Mucosa of rectum (tissue), 2 donors: ENCODE measurements at regions not wholly inside any gene's neighbourhood (a gene's known extent, or its start where the extent isn't known, plus 50 kb on each side); places are given as distances from the start of the nearest gene placed in this dataset.

Source experiments
- H3K27ac ChIP-seq, 2 donors: one replicate each; pipeline ENCODE4 v1.7.0; 2013; ENCODE audit warnings: inconsistent platforms in 2 of 2, low read depth in 2 of 2, low read length in 2 of 2
- H3K27me3 ChIP-seq, 2 donors: one replicate each; pipeline ENCODE4 v1.7.0; 2013; ENCODE audit warnings: low read length in 2 of 2; ENCODE audit not compliant: control insufficient read depth in 2 of 2, insufficient read depth in 2 of 2
- H3K36me3 ChIP-seq, 2 donors: one replicate each; pipeline ENCODE4 v1.7.0; 2013; ENCODE audit warnings: low read length in 2 of 2; ENCODE audit not compliant: control insufficient read depth in 2 of 2, insufficient read depth in 2 of 2
- H3K4me1 ChIP-seq, 2 donors: one replicate each; pipeline ENCODE4 v1.7.0; 2013; ENCODE audit warnings: low read length in 2 of 2, mild to moderate bottlenecking in 1 of 2; ENCODE audit not compliant: control insufficient read depth in 2 of 2, insufficient read depth in 2 of 2
- H3K4me3 ChIP-seq, 2 donors: one replicate each; pipeline ENCODE4 v1.7.0; 2013; ENCODE audit warnings: low read length in 2 of 2
- H3K9ac ChIP-seq, 2 donors: one replicate each; pipeline ENCODE4 v1.7.0; 2013; ENCODE audit warnings: low read length in 2 of 2, low read depth in 1 of 2, mild to moderate bottlenecking in 1 of 2
- H3K9me3 ChIP-seq, 2 donors: one replicate each; pipeline ENCODE4 v1.7.0; 2013; ENCODE audit warnings: low read length in 2 of 2; ENCODE audit not compliant: control insufficient read depth in 2 of 2
- donor health status: healthy.
- donor health status: Normal muscosa, but diverticular disease.

- no peak overlapping the region for H3K27ac ChIP-seq
- no peaks in the 10 kb centered on the region for H3K27me3 ChIP-seq
- no peaks in the 10 kb centered on the region for H3K4me1 ChIP-seq
- no peaks in the 10 kb centered on the region for H3K36me3 ChIP-seq
- H3K9me3 ChIP-seq = no peaks in the 10 kb centered on the region
- no peak overlapping the region for H3K4me3 ChIP-seq
- H3K9ac ChIP-seq = no peak overlapping the region
Observed at GRCh38 chrX:42597481-42597880, 180.5 kb downstream of the PPP1R2C start.

GRCh38 chrX:42585842-42586621 is 191.9 kb downstream of the PPP1R2C start:
- Histone ChIP-seq H3K27ac (no peak overlapping the region), H3K27me3 (no peaks in the 10 kb centered on the region), H3K36me3 (no peaks in the 10 kb centered on the region), H3K4me3 (no peak overlapping the region), H3K9ac (peak overlapping the region in 1 of 2 donors; percentile 20), H3K4me1 (no peaks in the 10 kb centered on the region), H3K9me3 (no peaks in the 10 kb centered on the region)

- Histone ChIP-seq H3K27me3 (no peaks in the 10 kb centered on the region), H3K4me1 (no peaks in the 10 kb centered on the region), H3K36me3 (no peaks in the 10 kb centered on the region), H3K27ac (peak overlapping the region in 1 of 2 donors; percentile 0), H3K4me3 (no peak overlapping the region), H3K9me3 (no peaks in the 10 kb centered on the region), H3K9ac (no peak overlapping the region)
Observed at GRCh38 chrX:42577936-42578470, 200.0 kb downstream of the PPP1R2C start.

- Histone ChIP-seq H3K36me3 (no peaks in the 10 kb centered on the region), H3K4me1 (no peaks in the 10 kb centered on the region), H3K9me3 (no peaks in the 10 kb centered on the region), H3K4me3 (no peak overlapping the region), H3K27me3 (peaks cover 0 to 2% of the 10 kb centered on the region in 2 donors), H3K27ac (no peak overlapping the region), H3K9ac (no peak overlapping the region)
Observed at GRCh38 chrX:42567268-42567667, 210.7 kb downstream of the PPP1R2C start.

GRCh38 chrX:42565739-42566138 is 212.2 kb downstream of the PPP1R2C start:
- Histone ChIP-seq H3K27me3 (peaks cover 0 to 2% of the 10 kb centered on the region in 2 donors), H3K4me3 (no peak overlapping the region), H3K9me3 (no peaks in the 10 kb centered on the region), H3K36me3 (no peaks in the 10 kb centered on the region), H3K4me1 (no peaks in the 10 kb centered on the region), H3K9ac (no peak overlapping the region), H3K27ac (no peak overlapping the region)

GRCh38 chrX:42546800-42547199 is 231.2 kb downstream of the PPP1R2C start:
- Histone ChIP-seq H3K27ac (no peak overlapping the region), H3K4me3 (no peak overlapping the region), H3K9ac (no peak overlapping the region)

GRCh38 chrX:42544883-42545282 is 233.1 kb downstream of the PPP1R2C start:
- no peaks in the 10 kb centered on the region for H3K36me3 ChIP-seq
- no peak overlapping the region for H3K4me3 ChIP-seq
- no peaks in the 10 kb centered on the region for H3K27me3 ChIP-seq
- no peak overlapping the region for H3K9ac ChIP-seq
- no peaks in the 10 kb centered on the region for H3K9me3 ChIP-seq
- no peak overlapping the region for H3K27ac ChIP-seq
- H3K4me1 ChIP-seq = no peaks in the 10 kb centered on the region

More at GRCh38 chrX:42546800-42547199, 231.2 kb downstream of the PPP1R2C start:
- Histone ChIP-seq H3K4me1 (no peaks in the 10 kb centered on the region), H3K9me3 (no peaks in the 10 kb centered on the region), H3K36me3 (no peaks in the 10 kb centered on the region), H3K27me3 (no peaks in the 10 kb centered on the region)

GRCh38 chrX:42541554-42541953 is 236.4 kb downstream of the PPP1R2C start:
- Histone ChIP-seq H3K27ac (no peak overlapping the region), H3K27me3 (no peaks in the 10 kb centered on the region), H3K9ac (no peak overlapping the region), H3K9me3 (no peaks in the 10 kb centered on the region), H3K4me1 (no peaks in the 10 kb centered on the region), H3K4me3 (no peak overlapping the region), H3K36me3 (no peaks in the 10 kb centered on the region)

GRCh38 chrX:42540146-42540545 is 237.8 kb downstream of the PPP1R2C start:
- Histone ChIP-seq H3K4me3 (no peak overlapping the region), H3K27me3 (no peaks in the 10 kb centered on the region), H3K36me3 (no peaks in the 10 kb centered on the region), H3K9ac (no peak overlapping the region), H3K27ac (no peak overlapping the region), H3K4me1 (no peaks in the 10 kb centered on the region), H3K9me3 (no peaks in the 10 kb centered on the region)

GRCh38 chrX:42538405-42538804 is 239.6 kb downstream of the PPP1R2C start:
- Histone ChIP-seq H3K4me1 (no peaks in the 10 kb centered on the region), H3K27me3 (no peaks in the 10 kb centered on the region), H3K27ac (no peak overlapping the region), H3K4me3 (no peak overlapping the region), H3K9ac (no peak overlapping the region), H3K36me3 (no peaks in the 10 kb centered on the region), H3K9me3 (no peaks in the 10 kb centered on the region)
